ENCODE measurements at regions not wholly inside any gene's neighbourhood (a gene's known extent, or its start where the extent isn't known, plus 50 kb on each side); places are given as distances from the start of the nearest gene placed in this dataset.

DNA sequence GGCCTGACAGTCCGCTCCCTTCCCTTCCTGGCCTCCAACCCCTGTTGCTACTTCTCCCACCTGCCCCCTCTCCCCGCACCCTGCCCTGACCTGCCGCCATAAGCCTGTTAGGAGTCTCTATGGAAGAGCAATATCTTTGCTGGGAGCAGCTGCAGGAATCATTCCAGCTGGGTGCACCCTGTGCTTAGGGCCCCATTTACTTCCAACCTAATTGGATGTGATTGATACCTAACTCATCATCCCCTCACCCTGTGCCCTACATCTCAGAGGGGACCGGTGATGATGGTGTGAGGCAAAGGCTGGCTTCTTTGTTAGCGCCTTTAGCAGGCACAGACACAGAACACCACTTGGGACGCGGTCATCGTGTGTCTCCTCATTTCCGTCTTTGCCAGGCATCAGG, 80.0 kb upstream of the FAM180A start:
- no peak overlapping the region for H3K27ac Mint-ChIP-seq (ENCODE audit: unreplicated experiment)
- H3K4me3 Mint-ChIP-seq (ENCODE audit: unreplicated experiment), result no peak overlapping the region
- peaks cover 16% of the 10 kb centered on the region for H3K4me1 ChIP-seq
- peaks cover 25% of the 10 kb centered on the region for H3K4me1 Mint-ChIP-seq (ENCODE audit: low read depth, unreplicated experiment)
- ChIA-PET POLR2A (no interaction called here), CTCF (no interaction called here)
- TF ChIP-seq, protein P1, sequence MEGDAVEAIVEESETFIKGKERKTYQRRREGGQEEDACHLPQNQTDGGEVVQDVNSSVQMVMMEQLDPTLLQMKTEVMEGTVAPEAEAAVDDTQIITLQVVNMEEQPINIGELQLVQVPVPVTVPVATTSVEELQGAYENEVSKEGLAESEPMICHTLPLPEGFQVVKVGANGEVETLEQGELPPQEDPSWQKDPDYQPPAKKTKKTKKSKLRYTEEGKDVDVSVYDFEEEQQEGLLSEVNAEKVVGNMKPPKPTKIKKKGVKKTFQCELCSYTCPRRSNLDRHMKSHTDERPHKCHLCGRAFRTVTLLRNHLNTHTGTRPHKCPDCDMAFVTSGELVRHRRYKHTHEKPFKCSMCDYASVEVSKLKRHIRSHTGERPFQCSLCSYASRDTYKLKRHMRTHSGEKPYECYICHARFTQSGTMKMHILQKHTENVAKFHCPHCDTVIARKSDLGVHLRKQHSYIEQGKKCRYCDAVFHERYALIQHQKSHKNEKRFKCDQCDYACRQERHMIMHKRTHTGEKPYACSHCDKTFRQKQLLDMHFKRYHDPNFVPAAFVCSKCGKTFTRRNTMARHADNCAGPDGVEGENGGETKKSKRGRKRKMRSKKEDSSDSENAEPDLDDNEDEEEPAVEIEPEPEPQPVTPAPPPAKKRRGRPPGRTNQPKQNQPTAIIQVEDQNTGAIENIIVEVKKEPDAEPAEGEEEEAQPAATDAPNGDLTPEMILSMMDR (IDR thresholded peaks at IDR 0.05; ENCODE audit: insufficient read depth in 1 of 2, low read depth in 1 of 2, low read length in 1 of 2, severe bottlenecking in 1 of 2, unreplicated experiment in 1 of 2), result no peak
- H3K9me3 ChIP-seq, result no peaks in the 10 kb centered on the region
- peaks cover 2% of the 10 kb centered on the region for H3K27me3 Mint-ChIP-seq (ENCODE audit: insufficient read depth, unreplicated experiment)
- no peaks in the 10 kb centered on the region for H3K9me3 Mint-ChIP-seq (ENCODE audit: unreplicated experiment)
- H3K4me3 ChIP-seq (ENCODE audit: low read depth, low read length), result no peak overlapping the region
- intact Hi-C loops (cut with micrococcal nuclease; ENCODE audit: unreplicated experiment), result loop anchor here (5.0 kb wide), 1 partner anchor 104 kb away; no protein-coding TSS in a partner anchor
- no TSS peak for BruUV-seq (replicated peaks)
- H3K27me3 ChIP-seq (replicated peaks; ENCODE audit: control insufficient read depth, insufficient read depth, low read length), result no peaks in the 10 kb centered on the region
- no peak for DNase-seq
- no peaks in the 10 kb centered on the region for H3K36me3 Mint-ChIP-seq (ENCODE audit: insufficient read depth, unreplicated experiment)
- H3K36me3 ChIP-seq (ENCODE audit: control insufficient read depth, insufficient read depth, low read length), result no peaks in the 10 kb centered on the region

DNA sequence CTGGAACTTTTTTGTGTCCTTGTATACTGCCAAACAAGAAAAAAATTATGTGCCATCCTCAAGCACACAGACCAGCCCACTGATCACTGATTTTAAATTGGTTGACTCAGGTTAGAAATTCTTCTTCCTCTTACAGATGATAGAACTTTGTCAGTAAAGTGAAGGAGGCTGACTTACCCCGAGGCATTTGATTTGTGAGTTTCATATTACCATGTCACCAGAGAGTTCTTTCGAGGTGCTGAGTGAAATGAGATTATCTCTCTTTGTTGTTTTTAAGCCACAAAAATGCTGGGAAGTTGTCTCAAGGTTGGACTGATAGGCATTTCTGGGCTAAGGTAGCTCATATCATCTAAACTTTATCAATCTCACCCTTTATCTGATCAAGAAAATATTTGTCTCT, 78.8 kb upstream of the FAM180A start:
- Mint-ChIP-seq H3K9me3 (ENCODE audit: unreplicated experiment) (no peaks in the 10 kb centered on the region), H3K27ac (ENCODE audit: unreplicated experiment) (no peak overlapping the region), H3K36me3 (ENCODE audit: insufficient read depth, unreplicated experiment) (no peaks in the 10 kb centered on the region), H3K4me3 (ENCODE audit: unreplicated experiment) (no peak overlapping the region), H3K4me1 (ENCODE audit: low read depth, unreplicated experiment) (peaks cover 24% of the 10 kb centered on the region), H3K27me3 (ENCODE audit: insufficient read depth, unreplicated experiment) (peaks cover 2% of the 10 kb centered on the region)
- H3K27me3 ChIP-seq (replicated peaks; ENCODE audit: control insufficient read depth, insufficient read depth, low read length), result no peaks in the 10 kb centered on the region
- intact Hi-C loops (cut with micrococcal nuclease; ENCODE audit: unreplicated experiment), result loop anchor here (5.0 kb wide), 1 partner anchor 105 kb away; no protein-coding TSS in a partner anchor
- BruUV-seq (replicated peaks), result no TSS peak
- DNase-seq, result peak in 1 of 2 experiments; percentile 16
- H3K4me3 ChIP-seq (ENCODE audit: low read depth, low read length), result no peak overlapping the region
- TF ChIP-seq, protein P1 (IDR thresholded peaks at IDR 0.05; ENCODE audit: insufficient read depth in 1 of 2, low read depth in 1 of 2, low read length in 1 of 2, severe bottlenecking in 1 of 2, unreplicated experiment in 1 of 2), result no peak
- ChIA-PET POLR2A (no interaction called here), CTCF (no interaction called here)
- no peaks in the 10 kb centered on the region for H3K36me3 ChIP-seq (ENCODE audit: control insufficient read depth, insufficient read depth, low read length)
- H3K4me1 ChIP-seq, result peaks cover 12% of the 10 kb centered on the region
- H3K9me3 ChIP-seq, result no peaks in the 10 kb centered on the region

DNA sequence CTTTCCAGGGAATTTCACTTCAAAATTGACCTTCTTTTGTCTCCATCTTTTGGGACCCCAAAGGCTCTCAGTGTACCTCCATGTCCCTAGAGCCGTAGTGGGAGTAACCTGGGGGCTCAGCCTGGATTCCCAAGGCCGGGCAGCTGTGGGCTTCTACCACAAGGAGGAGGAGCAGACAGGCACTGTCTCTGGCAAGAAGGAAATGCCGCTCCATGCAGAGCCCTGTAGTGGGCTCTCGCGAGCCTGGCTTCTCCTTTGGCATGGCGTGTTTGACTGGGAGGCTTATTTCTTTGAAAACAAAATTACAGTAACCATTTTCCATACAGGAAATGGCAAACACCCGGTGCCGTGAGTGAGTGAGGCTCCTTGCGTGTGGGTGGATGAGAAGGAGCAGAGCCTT, 76.8 kb upstream of the FAM180A start:
- Mint-ChIP-seq H3K9me3 (ENCODE audit: unreplicated experiment) (no peaks in the 10 kb centered on the region), H3K36me3 (ENCODE audit: insufficient read depth, unreplicated experiment) (no peaks in the 10 kb centered on the region), H3K4me1 (ENCODE audit: low read depth, unreplicated experiment) (peaks cover 19% of the 10 kb centered on the region), H3K27me3 (ENCODE audit: insufficient read depth, unreplicated experiment) (no peaks in the 10 kb centered on the region), H3K27ac (ENCODE audit: unreplicated experiment) (no peak overlapping the region), H3K4me3 (ENCODE audit: unreplicated experiment) (no peak overlapping the region)
- no peak for DNase-seq
- H3K4me3 ChIP-seq (ENCODE audit: low read depth, low read length), result no peak overlapping the region
- CTCF ChIA-PET, result no interaction called here
- no peaks in the 10 kb centered on the region for H3K27me3 ChIP-seq (replicated peaks; ENCODE audit: control insufficient read depth, insufficient read depth, low read length)
- POLR2A ChIA-PET, result no interaction called here
- H3K4me1 ChIP-seq, result peaks cover 12% of the 10 kb centered on the region
- H3K9me3 ChIP-seq, result no peaks in the 10 kb centered on the region
- intact Hi-C loops (cut with micrococcal nuclease; ENCODE audit: unreplicated experiment), result loop anchor here (5.0 kb wide), 1 partner anchor 107 kb away; no protein-coding TSS in a partner anchor
- H3K36me3 ChIP-seq (ENCODE audit: control insufficient read depth, insufficient read depth, low read length), result no peaks in the 10 kb centered on the region
- no TSS peak for BruUV-seq (replicated peaks)
- TF ChIP-seq, protein P1 (IDR thresholded peaks at IDR 0.05; ENCODE audit: insufficient read depth in 1 of 2, low read depth in 1 of 2, low read length in 1 of 2, severe bottlenecking in 1 of 2, unreplicated experiment in 1 of 2), result no peak

Measured in Caco-2 (cell line).